ENCODE measurements at regions not wholly inside any gene's neighbourhood (a gene's known extent, or its start where the extent isn't known, plus 50 kb on each side); places are given as distances from the start of the nearest gene placed in this dataset.

GRCh38 chr10:2392145-2392812, 655.0 kb upstream of the ADARB2 start:
- H3T11ph ChIP-seq (ENCODE audit: low read length), result no peak overlapping the region
- no peak overlapping the region for H4K91ac ChIP-seq (ENCODE audit: insufficient read length, low read depth, low read length)
- no peak overlapping the region for H2BK15ac ChIP-seq (ENCODE audit: low read depth, low read length)
- no peak overlapping the region for H3K18ac ChIP-seq (ENCODE audit: insufficient read length, low read depth, low read length)
- Mint-ChIP-seq H3K9me3 (no peaks in the 10 kb centered on the region), H3K27me3 (ENCODE audit: low read depth) (peaks cover 17% of the 10 kb centered on the region), H3K36me3 (ENCODE audit: insufficient read depth in 1 of 3, low read depth in 3 of 3) (no peaks in the 10 kb centered on the region), H3K4me3 (no peak overlapping the region), H3K27ac (no peak overlapping the region), H3K4me1 (no peaks in the 10 kb centered on the region)
- no peak overlapping the region for H2AFZ ChIP-seq (ENCODE audit: low read length)
- H2AK5ac ChIP-seq (ENCODE audit: insufficient read length, low read length), result no peak overlapping the region
- H2BK12ac ChIP-seq (ENCODE audit: insufficient read length, low read depth, low read length), result no peak overlapping the region
- H3K14ac ChIP-seq (ENCODE audit: insufficient read depth, low read length), result no peak overlapping the region
- H4K5ac ChIP-seq (ENCODE audit: insufficient read length, low read depth, low read length), result no peak overlapping the region
- no peak overlapping the region for H2BK20ac ChIP-seq (ENCODE audit: low read depth, low read length, poor library complexity, severe bottlenecking)
- no peak overlapping the region for H2BK5ac ChIP-seq (ENCODE audit: insufficient read length, low read length)
- no peak overlapping the region for H2BK120ac ChIP-seq (ENCODE audit: low read depth, low read length, poor library complexity, severe bottlenecking)
- H3K4me1 ChIP-seq (ENCODE audit: insufficient read depth, low read length), result no peaks in the 10 kb centered on the region
- DNase-seq, result no peak
- H3K27ac ChIP-seq (ENCODE audit: insufficient read length, low read depth, low read length), result no peak overlapping the region
- H3K23me2 ChIP-seq (ENCODE audit: insufficient read length, low read depth, low read length, poor library complexity, severe bottlenecking), result no peaks in the 10 kb centered on the region
- no peak overlapping the region for H3K4ac ChIP-seq (ENCODE audit: low read depth, low read length)
- H3K79me2 ChIP-seq (ENCODE audit: insufficient read depth, low read length), result no peaks in the 10 kb centered on the region
- no peak overlapping the region for H3K4me2 ChIP-seq (ENCODE audit: insufficient read depth, insufficient read length, low read length)
- H3K56ac ChIP-seq (ENCODE audit: insufficient read length, low read depth, low read length), result no peak overlapping the region
- no peak overlapping the region for H4K8ac ChIP-seq (replicated peaks; ENCODE audit: insufficient read length, low read depth, low read length)
- no peaks in the 10 kb centered on the region for H3K9me3 ChIP-seq (ENCODE audit: control insufficient read depth, low read depth, low read length)
- H3K79me1 ChIP-seq (ENCODE audit: insufficient read depth, low read depth, low read length, poor library complexity, severe bottlenecking), result no peaks in the 10 kb centered on the region
- H4K20me1 ChIP-seq (ENCODE audit: control insufficient read depth, insufficient read depth, insufficient read length), result no peaks in the 10 kb centered on the region
- TF ChIP-seq CTCF (conservative IDR thresholded peaks at IDR 0.05), result no peak
- H3K27me3 ChIP-seq (ENCODE audit: insufficient read depth, low read length), result no peaks in the 10 kb centered on the region
- WGBS (ENCODE audit: extremely low coverage, insufficient read length, low lambda C conversion rate), result no CpG with 5 or more reads among the region's 6 CpGs
- no peak overlapping the region for H3K9ac ChIP-seq (ENCODE audit: extremely low read depth, insufficient read length, low read length)
- no peak overlapping the region for H3K23ac ChIP-seq (ENCODE audit: insufficient read length, low read depth, low read length)
